ENCODE measurements at regions not wholly inside any gene's neighbourhood (a gene's known extent, or its start where the extent isn't known, plus 50 kb on each side); places are given as distances from the start of the nearest gene placed in this dataset.

GRCh38 chr4:166277853-166278252 is 404.8 kb downstream of the TLL1 start:
- Histone ChIP-seq H3K4me3 (ENCODE audit: low read depth, low read length) (no peak overlapping the region), H3K4me2 (ENCODE audit: low read length) (no peak overlapping the region), H2AFZ (no peak overlapping the region), H3K9ac (no peak overlapping the region), H3K4me1 (no peaks in the 10 kb centered on the region), H3K27me3 (ENCODE audit: control insufficient read depth, insufficient read depth, low read length) (no peaks in the 10 kb centered on the region), H3K27ac (no peak overlapping the region), H3K36me3 (ENCODE audit: control insufficient read depth, insufficient read depth, low read length) (no peaks in the 10 kb centered on the region), H3K9me3 (ENCODE audit: control insufficient read depth, low read length) (no peaks in the 10 kb centered on the region), H3K79me2 (no peaks in the 10 kb centered on the region)
- TF ChIP-seq CTCF (IDR thresholded peaks at IDR 0.05): no peak

GRCh38 chr4:166279261-166279660 is 406.2 kb downstream of the TLL1 start:
- Histone ChIP-seq H3K27me3 (ENCODE audit: control insufficient read depth, insufficient read depth, low read length) (no peaks in the 10 kb centered on the region), H3K9me3 (ENCODE audit: control insufficient read depth, low read length) (no peaks in the 10 kb centered on the region)
- no peak for TF ChIP-seq CTCF (IDR thresholded peaks at IDR 0.05)

GRCh38 chr4:166280642-166281041 is 407.6 kb downstream of the TLL1 start:
- no peaks in the 10 kb centered on the region for H3K4me1 ChIP-seq
- no peaks in the 10 kb centered on the region for H3K79me2 ChIP-seq
- H3K9me3 ChIP-seq (ENCODE audit: control insufficient read depth, low read length): no peaks in the 10 kb centered on the region
- no peak overlapping the region for H3K27ac ChIP-seq
- H3K27me3 ChIP-seq (ENCODE audit: control insufficient read depth, insufficient read depth, low read length): no peaks in the 10 kb centered on the region
- H3K36me3 ChIP-seq (ENCODE audit: control insufficient read depth, insufficient read depth, low read length): no peaks in the 10 kb centered on the region
- H3K4me3 ChIP-seq (ENCODE audit: low read depth, low read length): no peak overlapping the region
- TF ChIP-seq CTCF (IDR thresholded peaks at IDR 0.05): no peak
- no peak overlapping the region for H3K4me2 ChIP-seq (ENCODE audit: low read length)
- no peak overlapping the region for H3K9ac ChIP-seq
- no peak overlapping the region for H2AFZ ChIP-seq

More at GRCh38 chr4:166279261-166279660, 406.2 kb downstream of the TLL1 start:
- Histone ChIP-seq H3K9ac (no peak overlapping the region), H3K27ac (no peak overlapping the region), H2AFZ (no peak overlapping the region), H3K79me2 (no peaks in the 10 kb centered on the region), H3K4me3 (ENCODE audit: low read depth, low read length) (no peak overlapping the region), H3K4me2 (ENCODE audit: low read length) (no peak overlapping the region), H3K4me1 (no peaks in the 10 kb centered on the region), H3K36me3 (ENCODE audit: control insufficient read depth, insufficient read depth, low read length) (no peaks in the 10 kb centered on the region)

GRCh38 chr4:166282081-166282770 is 409.2 kb downstream of the TLL1 start:
- H2AFZ ChIP-seq: no peak overlapping the region
- no peak overlapping the region for H3K9ac ChIP-seq
- H3K27me3 ChIP-seq (ENCODE audit: control insufficient read depth, insufficient read depth, low read length): no peaks in the 10 kb centered on the region
- no peak overlapping the region for H3K27ac ChIP-seq
- H3K9me3 ChIP-seq (ENCODE audit: control insufficient read depth, low read length): no peaks in the 10 kb centered on the region
- no peak for TF ChIP-seq CTCF (IDR thresholded peaks at IDR 0.05)
- H3K4me2 ChIP-seq (ENCODE audit: low read length): no peak overlapping the region
- no peaks in the 10 kb centered on the region for H3K36me3 ChIP-seq (ENCODE audit: control insufficient read depth, insufficient read depth, low read length)
- no peaks in the 10 kb centered on the region for H3K79me2 ChIP-seq
- no peak overlapping the region for H3K4me3 ChIP-seq (ENCODE audit: low read depth, low read length)
- no peaks in the 10 kb centered on the region for H3K4me1 ChIP-seq

- no peaks in the 10 kb centered on the region for H3K27me3 ChIP-seq (ENCODE audit: control insufficient read depth, insufficient read depth, low read length)
- no peak for TF ChIP-seq CTCF (IDR thresholded peaks at IDR 0.05)
- no peak overlapping the region for H3K4me3 ChIP-seq (ENCODE audit: low read depth, low read length)
- no peaks in the 10 kb centered on the region for H3K4me1 ChIP-seq
- no peaks in the 10 kb centered on the region for H3K36me3 ChIP-seq (ENCODE audit: control insufficient read depth, insufficient read depth, low read length)
- H3K9ac ChIP-seq: no peak overlapping the region
- no peaks in the 10 kb centered on the region for H3K79me2 ChIP-seq
- H3K27ac ChIP-seq: no peak overlapping the region
- H3K9me3 ChIP-seq (ENCODE audit: control insufficient read depth, low read length): no peaks in the 10 kb centered on the region
- no peak overlapping the region for H3K4me2 ChIP-seq (ENCODE audit: low read length)
- H2AFZ ChIP-seq: no peak overlapping the region
Measured at GRCh38 chr4:166284221-166284620, 411.2 kb downstream of the TLL1 start.

Data from parathyroid adenoma (tissue), 2 donors.